Muscle of back (tissue), 3 donors: ENCODE measurements at regions not wholly inside any gene's neighbourhood (a gene's known extent, or its start where the extent isn't known, plus 50 kb on each side); places are given as distances from the start of the nearest gene placed in this dataset.

Experiments
- DNase-seq, 3 donors: peaks; one replicate each; pipeline versions ENCODE4 v3.0.0 to v3.0.0-alpha.2; 2013

DNA sequence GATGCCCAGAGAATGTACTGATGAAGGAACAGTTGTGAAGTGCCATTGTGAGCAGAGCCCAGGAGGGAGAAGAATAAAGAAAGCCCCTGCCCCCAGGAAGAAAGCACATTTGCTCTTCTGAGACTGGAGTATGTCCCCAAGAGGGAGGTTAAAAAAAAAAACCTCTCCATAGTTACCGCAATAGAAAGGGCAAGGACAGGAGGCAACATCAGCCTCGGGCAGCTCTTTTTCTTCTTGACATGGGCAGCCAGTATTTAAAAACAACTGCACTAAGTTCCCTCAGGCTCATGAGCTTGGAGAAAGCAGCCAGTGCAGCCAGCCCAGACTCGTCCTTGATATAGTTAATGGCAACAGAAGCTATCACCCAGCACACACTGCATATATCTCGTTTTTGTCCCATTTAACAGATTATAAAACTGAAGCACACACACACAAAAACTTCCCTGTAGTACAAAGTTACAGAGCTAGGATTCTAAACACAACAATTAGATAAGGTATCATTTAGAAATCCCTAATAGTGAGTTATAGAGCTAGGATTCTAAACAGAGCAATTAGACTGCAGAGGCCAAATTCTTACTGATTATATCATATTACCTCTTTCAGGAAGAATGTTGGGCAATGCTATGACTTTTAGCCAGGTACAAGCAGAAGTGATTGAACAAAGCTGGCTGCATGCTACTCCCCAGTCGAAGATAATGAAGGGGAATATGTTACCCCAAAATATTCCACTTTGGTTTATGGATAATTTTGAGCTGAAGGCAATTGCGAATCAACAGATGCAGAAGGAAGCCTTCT, 823.5 kb downstream of the GRID1 start:
- no peak for DNase-seq

- DNase-seq: no peak
Measured at GRCh38 chr10:85544956-85545355, 821.6 kb downstream of the GRID1 start.

DNA sequence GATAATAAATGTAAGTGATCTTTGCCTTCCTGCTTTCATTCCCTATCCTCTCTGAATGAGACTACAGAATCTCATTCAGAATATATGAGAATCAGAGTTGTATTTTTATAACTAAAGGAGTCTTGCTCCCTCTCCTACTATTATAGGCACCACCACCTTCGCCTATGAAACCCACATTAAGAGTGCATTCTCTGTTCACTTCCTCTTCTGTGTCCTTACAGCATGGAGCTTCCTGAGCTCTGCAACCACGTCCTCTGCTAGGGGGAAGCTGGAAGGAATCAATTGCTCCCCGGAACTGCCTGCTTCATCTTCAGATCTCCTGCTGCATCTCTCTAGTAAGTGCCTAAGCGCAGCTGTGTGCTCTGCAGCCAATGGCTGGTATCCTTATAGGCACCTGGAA, 820.7 kb downstream of the GRID1 start:
- no peak for DNase-seq

GRCh38 chr10:85547460-85548023, 819.1 kb downstream of the GRID1 start:
- no peak for DNase-seq

GRCh38 chr10:85548034-85548433, 818.6 kb downstream of the GRID1 start:
- DNase-seq: peak; percentile 9 to 42 (median 31)
